A673 (cell line): ENCODE measurements at regions not wholly inside any gene's neighbourhood (a gene's known extent, or its start where the extent isn't known, plus 50 kb on each side); places are given as distances from the start of the nearest gene placed in this dataset.
A peak's percentile ranks its signal among the peaks of the same experiment; 100 is the strongest.
"Not testable (repeated sequence)": the region's sequence is repeated elsewhere in the genome, so short reads cannot be mapped to it uniquely, and the experiment has no call there.

Experiments
- BruUV-seq: library from RNA; stranded (reverse); fragments of 400-500 nt; replicated peaks from 2 replicates; lab custom pipeline; 2021; lab: Mats Ljungman, UMichigan
- CTCF ChIA-PET: fragments of 300-600 bp; sonication (Branson Sonifier 250); formaldehyde crosslinking; loops from one replicate; lab custom pipeline; 2022; ENCODE audit warnings: antibody characterized with exemption; lab: Charles Lee
- POLR2A ChIA-PET: fragments of 300-600 bp; sonication (Branson Sonifier 250); formaldehyde crosslinking; loops from one replicate; lab custom pipeline; 2022; ENCODE audit warnings: antibody characterized with exemption; ENCODE audit not compliant: low non-redundant PET; lab: Charles Lee
- DNase-seq: peaks from one replicate; pipeline ENCODE4 v3.0.0-alpha.2; 2015; ENCODE audit warnings: low spot score
- H3K27ac ChIP-seq: fragments of 200-600 bp; sonication (generic); 2 replicates; pipeline ENCODE4 v1.5.1; 2016; ENCODE audit warnings: mixed run types, low read depth, mild to moderate bottlenecking, mixed read lengths, antibody characterized with exemption, low read length; ENCODE audit not compliant: poor library complexity, severe bottlenecking
- H3K27me3 ChIP-seq: fragments of 200-600 bp; sonication (generic); replicated peaks from 2 replicates; pipeline ENCODE4 v1.6.1; 2017; ENCODE audit warnings: mixed run types, low read depth, mild to moderate bottlenecking, mixed read lengths, antibody characterized with exemption, low read length; ENCODE audit not compliant: insufficient read depth, poor library complexity
- H3K36me3 ChIP-seq: fragments of 200-600 bp; sonication (generic); 2 replicates; pipeline ENCODE4 v1.6.1; 2016; ENCODE audit warnings: mixed run types, mild to moderate bottlenecking, mixed read lengths, antibody characterized with exemption, low read length; ENCODE audit not compliant: insufficient read depth, poor library complexity, severe bottlenecking
- H3K4me1 ChIP-seq: fragments of 200-600 bp; sonication (generic); 2 replicates; pipeline ENCODE4 v1.6.1; 2017; ENCODE audit warnings: mixed run types, mild to moderate bottlenecking, mixed read lengths, antibody characterized with exemption, low read length; ENCODE audit not compliant: insufficient read depth, poor library complexity, severe bottlenecking
- H3K4me3 ChIP-seq: fragments of 200-600 bp; sonication (generic); 2 replicates; pipeline ENCODE4 v1.5.1; 2016; ENCODE audit warnings: low read depth, mixed run types, mild to moderate bottlenecking, mixed read lengths, low read length; ENCODE audit not compliant: poor library complexity, severe bottlenecking
- H3K9me3 ChIP-seq: fragments of 200-600 bp; sonication (generic); 2 replicates; pipeline ENCODE4 v1.6.1; 2016; ENCODE audit warnings: mixed run types, low read depth, mild to moderate bottlenecking, mixed read lengths, antibody characterized with exemption, low read length; ENCODE audit not compliant: poor library complexity, severe bottlenecking
- intact Hi-C: fragments of 100-400 bp; cut with micrococcal nuclease; formaldehyde crosslinking; loops from one replicate; pipeline ENCODE4 v1.10.0; 2022; ENCODE audit not compliant: unreplicated experiment
- TF ChIP-seq, protein P1 (sequence below): fragments of 300-800, 200-600 bp; sonication (generic); conservative IDR thresholded peaks from 2 replicates; pipeline ENCODE4 v1.5.1; 2017; ENCODE audit warnings: low read depth, mild to moderate bottlenecking, antibody characterized with exemption, low read length, moderate library complexity, mixed read lengths

DNA sequence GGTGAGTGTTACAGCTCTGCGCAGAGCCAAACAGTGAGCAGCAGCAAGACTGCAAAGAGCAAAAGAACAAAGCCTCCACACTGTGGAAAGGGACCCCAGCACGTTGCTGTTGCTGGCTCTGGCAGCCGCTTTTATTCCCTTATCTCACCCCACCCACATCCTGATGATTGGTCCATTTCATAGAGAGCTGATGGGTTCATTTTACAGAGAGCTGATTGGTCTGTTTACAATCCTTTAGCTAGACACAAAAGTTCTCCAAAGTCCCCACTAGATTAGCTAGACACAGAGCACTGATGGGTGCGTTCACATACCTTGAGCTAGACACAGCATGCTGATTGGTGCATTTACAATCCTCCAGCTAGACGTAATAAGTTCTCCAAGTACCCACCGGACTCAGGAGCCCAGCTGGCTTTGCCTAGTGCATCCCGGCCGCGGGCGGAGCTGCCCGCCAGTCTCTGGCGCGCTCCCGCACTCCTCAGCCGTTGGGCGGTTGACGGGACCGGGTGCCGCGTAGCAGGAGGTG lies 291.4 kb upstream of the PRSS16 start:
- H3K27me3 ChIP-seq, H3K36me3 ChIP-seq, CTCF ChIA-PET, H3K27ac ChIP-seq, H3K9me3 ChIP-seq, BruUV-seq, intact Hi-C loops, H3K4me1 ChIP-seq: not testable (repeated sequence)
- peak; percentile 86 for DNase-seq
- H3K4me3 ChIP-seq, result peak overlapping the region; percentile 47
- POLR2A ChIA-PET, result interaction anchor here (0.6 kb wide), 1 partner anchor 124 kb away, joined by 6 read pairs; no protein-coding TSS in a partner anchor

DNA sequence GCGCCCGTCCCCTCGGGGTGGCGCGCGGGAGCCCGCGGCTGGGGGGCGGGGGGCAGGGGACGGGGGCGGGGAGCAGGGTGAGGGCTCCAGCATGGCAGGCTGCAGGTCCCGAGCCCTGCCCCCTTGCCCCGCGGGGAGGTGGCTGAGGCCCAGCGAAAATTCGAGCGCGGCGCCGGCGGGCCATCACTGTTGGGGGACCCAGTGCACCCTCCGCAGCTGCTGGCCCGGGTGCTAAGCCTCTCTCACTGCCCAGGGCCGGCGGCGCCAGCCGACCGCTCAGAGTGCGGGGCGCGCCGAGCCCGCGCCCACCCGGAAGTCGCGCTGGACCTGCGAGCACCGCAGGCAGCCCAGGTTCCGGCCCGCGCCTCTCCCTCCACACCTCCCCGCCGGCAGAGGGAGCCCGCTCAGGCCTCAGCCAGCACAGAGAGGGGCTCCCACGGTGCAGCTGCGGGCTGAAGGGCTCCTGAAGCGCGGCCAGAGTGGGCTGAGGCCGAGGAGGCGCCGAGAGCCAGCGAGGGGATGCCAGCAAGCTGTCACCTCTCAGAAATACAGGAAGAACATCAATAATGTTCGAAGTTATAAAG lies 290.8 kb upstream of the PRSS16 start:
- POLR2A ChIA-PET, result interaction anchor here (0.6 kb wide), 1 partner anchor 123 kb away, joined by 6 read pairs; no protein-coding TSS in a partner anchor
- H3K27me3 ChIP-seq, CTCF ChIA-PET, H3K27ac ChIP-seq, H3K36me3 ChIP-seq, H3K9me3 ChIP-seq, H3K4me1 ChIP-seq, intact Hi-C loops, BruUV-seq: not testable (repeated sequence)
- DNase-seq, result peak; percentile 77
- TF ChIP-seq, protein P1, sequence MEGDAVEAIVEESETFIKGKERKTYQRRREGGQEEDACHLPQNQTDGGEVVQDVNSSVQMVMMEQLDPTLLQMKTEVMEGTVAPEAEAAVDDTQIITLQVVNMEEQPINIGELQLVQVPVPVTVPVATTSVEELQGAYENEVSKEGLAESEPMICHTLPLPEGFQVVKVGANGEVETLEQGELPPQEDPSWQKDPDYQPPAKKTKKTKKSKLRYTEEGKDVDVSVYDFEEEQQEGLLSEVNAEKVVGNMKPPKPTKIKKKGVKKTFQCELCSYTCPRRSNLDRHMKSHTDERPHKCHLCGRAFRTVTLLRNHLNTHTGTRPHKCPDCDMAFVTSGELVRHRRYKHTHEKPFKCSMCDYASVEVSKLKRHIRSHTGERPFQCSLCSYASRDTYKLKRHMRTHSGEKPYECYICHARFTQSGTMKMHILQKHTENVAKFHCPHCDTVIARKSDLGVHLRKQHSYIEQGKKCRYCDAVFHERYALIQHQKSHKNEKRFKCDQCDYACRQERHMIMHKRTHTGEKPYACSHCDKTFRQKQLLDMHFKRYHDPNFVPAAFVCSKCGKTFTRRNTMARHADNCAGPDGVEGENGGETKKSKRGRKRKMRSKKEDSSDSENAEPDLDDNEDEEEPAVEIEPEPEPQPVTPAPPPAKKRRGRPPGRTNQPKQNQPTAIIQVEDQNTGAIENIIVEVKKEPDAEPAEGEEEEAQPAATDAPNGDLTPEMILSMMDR, result peak; percentile 47
- H3K4me3 ChIP-seq, result peak overlapping the region; percentile 47

DNA sequence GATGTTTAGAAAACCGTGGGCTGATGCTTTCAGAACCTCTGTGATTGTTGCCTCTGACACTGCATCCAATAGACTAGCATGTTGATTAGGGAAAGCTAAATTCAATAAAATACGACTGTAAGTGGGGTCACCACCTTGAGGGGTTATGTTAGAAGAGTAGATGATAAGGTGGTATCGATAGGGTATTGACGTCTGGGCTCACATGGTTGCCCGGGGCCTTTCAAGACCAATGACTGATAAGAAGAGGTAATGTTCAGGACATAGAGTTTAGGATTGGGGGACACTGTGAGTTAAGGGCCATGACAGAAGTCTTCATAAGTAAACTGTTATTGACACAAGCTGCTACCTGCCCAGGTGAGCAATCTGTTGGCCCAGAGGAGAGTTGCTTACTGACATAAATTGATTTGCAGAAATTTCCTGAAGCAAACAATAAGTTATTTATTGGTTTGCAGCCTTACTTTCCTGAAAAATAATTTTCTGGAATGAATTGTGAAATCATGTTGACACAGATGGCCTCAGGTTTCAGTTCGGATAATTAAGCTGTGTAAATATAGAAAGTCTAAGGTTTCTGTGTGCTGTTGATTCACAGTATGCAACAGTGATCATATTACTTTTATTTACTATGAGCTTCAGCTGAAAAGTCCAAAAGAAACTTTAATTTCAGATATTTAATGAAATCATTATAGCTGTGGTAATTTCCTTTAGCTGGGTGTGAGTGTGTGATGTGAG lies 289.9 kb upstream of the PRSS16 start:
- BruUV-seq, intact Hi-C loops: not testable (repeated sequence)

DNA sequence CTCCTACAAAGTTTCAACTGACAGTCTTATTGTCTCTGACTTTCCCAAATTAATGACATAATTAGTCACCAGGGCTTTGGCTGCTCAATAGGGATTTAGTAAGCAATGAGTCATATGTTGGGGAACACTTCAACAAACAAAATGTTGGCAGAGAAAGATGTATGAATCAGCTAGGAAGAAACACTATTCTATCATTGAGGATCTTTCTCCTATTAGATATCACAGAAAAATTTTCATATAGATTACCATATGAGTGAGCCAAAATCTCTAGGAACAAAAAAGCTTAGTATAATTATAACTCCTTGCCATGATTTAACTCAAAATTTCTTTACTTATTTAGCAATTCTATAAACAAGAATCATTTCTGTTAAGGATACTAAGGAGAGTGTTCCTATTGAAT lies 286.3 kb upstream of the PRSS16 start:
- CTCF ChIA-PET, BruUV-seq, H3K4me3 ChIP-seq, H3K27ac ChIP-seq, DNase-seq, H3K9me3 ChIP-seq, intact Hi-C loops, H3K27me3 ChIP-seq, POLR2A ChIA-PET, H3K4me1 ChIP-seq, H3K36me3 ChIP-seq: not testable (repeated sequence)

More for the DNA sequence above, 289.9 kb upstream of the PRSS16 start:
- H3K9me3 ChIP-seq, H3K27me3 ChIP-seq, DNase-seq, POLR2A ChIA-PET, H3K4me1 ChIP-seq, H3K36me3 ChIP-seq, CTCF ChIA-PET, H3K27ac ChIP-seq: not testable (repeated sequence)
- H3K4me3 ChIP-seq, result peak overlapping the region; percentile 47
